Uterus (tissue), 2 donors: ENCODE measurements at regions not wholly inside any gene's neighbourhood (a gene's known extent, or its start where the extent isn't known, plus 50 kb on each side); places are given as distances from the start of the nearest gene placed in this dataset.

Experiments used
- CTCF ChIP-seq, 4 experiments: fragments of 200-600 bp in 2 of 4; fragments of 450-650 bp in 2 of 4; sonication (generic) in 2 of 4; IDR thresholded peaks; one replicate each; pipeline ENCODE4 v1.5.1; 2016 to 2019; ENCODE audit warnings: antibody characterized with exemption in 4 of 4, mild to moderate bottlenecking in 2 of 4, moderate library complexity in 1 of 4
- POLR2A ChIP-seq, 2 donors: fragments of 450-650 bp; IDR thresholded peaks; one replicate each; pipeline ENCODE4 v1.6.1; 2016; ENCODE audit warnings: antibody characterized with exemption in 2 of 2, mild to moderate bottlenecking in 1 of 2, moderate library complexity in 1 of 2

DNA sequence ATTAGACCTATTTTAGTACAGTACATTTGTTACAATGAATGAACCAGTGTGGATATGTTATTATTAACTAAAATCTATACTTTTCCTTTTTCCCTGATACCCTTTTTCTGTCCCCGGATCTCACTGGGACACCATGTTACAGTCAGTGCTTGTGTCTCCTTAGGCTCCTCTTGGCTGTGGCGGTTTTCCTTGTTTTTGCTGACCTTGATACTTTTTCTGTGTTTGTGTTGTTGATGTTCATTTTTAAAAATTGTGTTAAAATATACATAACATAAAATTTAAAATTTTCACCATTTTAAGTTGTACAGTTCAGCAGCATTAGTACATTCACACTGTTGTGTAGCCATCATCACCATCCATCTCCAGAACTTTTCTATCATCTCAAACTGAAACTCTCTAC lies 54.2 kb upstream of the OSBPL3 start:
- TF ChIP-seq POLR2A (IDR thresholded peaks at IDR 0.05) (no peak), CTCF (IDR thresholded peaks at IDR 0.05) (no peak)
